ENCODE measurements at regions not wholly inside any gene's neighbourhood (a gene's known extent, or its start where the extent isn't known, plus 50 kb on each side); places are given as distances from the start of the nearest gene placed in this dataset.

GRCh38 chr2:48116497-48116896 is 198.0 kb upstream of the FOXN2 start (continued):
- TF ChIP-seq ZNF462 (CRISPR knock-in tag; IDR thresholded peaks at IDR 0.05) (no peak), EZH2 (IDR thresholded peaks at IDR 0.05; ENCODE audit: low read depth, unreplicated experiment) (no peak)

GRCh38 chr2:48118895-48119294 is 195.6 kb upstream of the FOXN2 start:
- 0 out of 2 replicates have a peak, but pooled peaks cover 9% of the 10 kb centered on the region for H3K9me2 ChIP-seq (ENCODE audit: insufficient read depth)
- no peak overlapping the region; the same call in 1 of the 2 replicates for H2AFZ ChIP-seq
- no peaks in the 10 kb centered on the region for H3F3A ChIP-seq (replicated peaks; ENCODE audit: low read depth)
- H3K4me3 ChIP-seq = no peak overlapping the region
- no peak overlapping the region for H3K27ac ChIP-seq (ENCODE audit: low read depth)
- no peaks in the 10 kb centered on the region for H4K20me1 ChIP-seq (replicated peaks; ENCODE audit: insufficient read depth)
- DNase-seq (ENCODE audit: low spot score) (no peak), ATAC-seq (no peak)
- no peaks in the 10 kb centered on the region for H3K27me3 ChIP-seq (ENCODE audit: insufficient read depth)
- no peaks in the 10 kb centered on the region; the same call in 1 of the 2 replicates for H3K36me3 ChIP-seq (ENCODE audit: insufficient read depth)
- H3K4me3 Mint-ChIP-seq = no peak overlapping the region
- no peaks in the 10 kb centered on the region for H3K36me3 Mint-ChIP-seq (ENCODE audit: low read depth)
- no peak overlapping the region for H3K4me2 ChIP-seq
- peaks cover 4% of the 10 kb centered on the region for H3K27me3 Mint-ChIP-seq (ENCODE audit: insufficient read depth, low read depth, poor library complexity)
- H3K27ac Mint-ChIP-seq = no peak overlapping the region
- no peaks in the 10 kb centered on the region for H3K4me1 ChIP-seq (ENCODE audit: insufficient read depth)
- no peaks in the 10 kb centered on the region for H3K9me3 Mint-ChIP-seq
- no peaks in the 10 kb centered on the region for H3K79me2 ChIP-seq (replicated peaks; ENCODE audit: insufficient read depth)
- no peaks in the 10 kb centered on the region for H3K4me1 Mint-ChIP-seq
- TF ChIP-seq ZNF462 (CRISPR knock-in tag; IDR thresholded peaks at IDR 0.05) (no peak), EZH2phosphoT487 (IDR thresholded peaks at IDR 0.05; ENCODE audit: unreplicated experiment) (no peak), POLR2AphosphoS5 (IDR thresholded peaks at IDR 0.05; ENCODE audit: low read depth) (no peak), CREB1 (CRISPR knock-in tag; IDR thresholded peaks at IDR 0.05; ENCODE audit: low read depth) (no peak), ZNF331 (CRISPR knock-in tag; IDR thresholded peaks at IDR 0.05; ENCODE audit: low read depth) (no peak), STAT1 (IDR thresholded peaks at IDR 0.05; ENCODE audit: unreplicated experiment) (no peak), ETS1 (IDR thresholded peaks at IDR 0.05) (no peak), JUNB (IDR thresholded peaks at IDR 0.05; ENCODE audit: unreplicated experiment) (no peak), EZH2 (IDR thresholded peaks at IDR 0.05; ENCODE audit: low read depth, unreplicated experiment) (no peak)

Data from GM23338 (cell line).